ENCODE measurements at regions not wholly inside any gene's neighbourhood (a gene's known extent, or its start where the extent isn't known, plus 50 kb on each side); places are given as distances from the start of the nearest gene placed in this dataset.

DNA sequence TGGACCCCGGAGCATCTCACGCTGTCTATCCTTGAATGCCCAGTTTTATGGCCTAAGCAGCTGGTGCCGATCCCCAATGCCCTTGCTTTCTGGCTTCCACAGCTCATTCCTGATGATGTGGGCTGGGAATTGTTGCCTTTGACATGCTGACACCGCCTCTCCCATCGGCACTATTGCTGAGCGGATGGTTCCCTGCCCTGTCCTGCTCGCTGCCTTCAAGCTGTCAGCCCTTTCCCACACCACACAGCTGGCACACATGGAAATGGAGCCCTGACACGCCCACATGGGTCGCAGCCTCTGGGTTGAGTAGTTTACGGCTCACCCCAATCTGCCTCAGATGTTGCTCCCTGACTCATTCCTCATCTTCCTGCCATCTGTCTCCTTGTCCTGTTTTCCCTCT is 110.2 kb upstream of the SESN3 start:
- TF ChIP-seq, protein P1, sequence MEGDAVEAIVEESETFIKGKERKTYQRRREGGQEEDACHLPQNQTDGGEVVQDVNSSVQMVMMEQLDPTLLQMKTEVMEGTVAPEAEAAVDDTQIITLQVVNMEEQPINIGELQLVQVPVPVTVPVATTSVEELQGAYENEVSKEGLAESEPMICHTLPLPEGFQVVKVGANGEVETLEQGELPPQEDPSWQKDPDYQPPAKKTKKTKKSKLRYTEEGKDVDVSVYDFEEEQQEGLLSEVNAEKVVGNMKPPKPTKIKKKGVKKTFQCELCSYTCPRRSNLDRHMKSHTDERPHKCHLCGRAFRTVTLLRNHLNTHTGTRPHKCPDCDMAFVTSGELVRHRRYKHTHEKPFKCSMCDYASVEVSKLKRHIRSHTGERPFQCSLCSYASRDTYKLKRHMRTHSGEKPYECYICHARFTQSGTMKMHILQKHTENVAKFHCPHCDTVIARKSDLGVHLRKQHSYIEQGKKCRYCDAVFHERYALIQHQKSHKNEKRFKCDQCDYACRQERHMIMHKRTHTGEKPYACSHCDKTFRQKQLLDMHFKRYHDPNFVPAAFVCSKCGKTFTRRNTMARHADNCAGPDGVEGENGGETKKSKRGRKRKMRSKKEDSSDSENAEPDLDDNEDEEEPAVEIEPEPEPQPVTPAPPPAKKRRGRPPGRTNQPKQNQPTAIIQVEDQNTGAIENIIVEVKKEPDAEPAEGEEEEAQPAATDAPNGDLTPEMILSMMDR (IDR thresholded peaks at IDR 0.05): no peak
- DNase-seq (ENCODE audit: low spot score): no peak
- Histone ChIP-seq H3K27ac (no peak overlapping the region), H3K4me1 (peaks cover 0 to 27% of the 10 kb centered on the region in 2 donors), H3K4me3 (no peak overlapping the region), H3K36me3 (no peaks in the 10 kb centered on the region), H3K27me3 (no peaks in the 10 kb centered on the region), H3K9me3 (no peaks in the 10 kb centered on the region)

DNA sequence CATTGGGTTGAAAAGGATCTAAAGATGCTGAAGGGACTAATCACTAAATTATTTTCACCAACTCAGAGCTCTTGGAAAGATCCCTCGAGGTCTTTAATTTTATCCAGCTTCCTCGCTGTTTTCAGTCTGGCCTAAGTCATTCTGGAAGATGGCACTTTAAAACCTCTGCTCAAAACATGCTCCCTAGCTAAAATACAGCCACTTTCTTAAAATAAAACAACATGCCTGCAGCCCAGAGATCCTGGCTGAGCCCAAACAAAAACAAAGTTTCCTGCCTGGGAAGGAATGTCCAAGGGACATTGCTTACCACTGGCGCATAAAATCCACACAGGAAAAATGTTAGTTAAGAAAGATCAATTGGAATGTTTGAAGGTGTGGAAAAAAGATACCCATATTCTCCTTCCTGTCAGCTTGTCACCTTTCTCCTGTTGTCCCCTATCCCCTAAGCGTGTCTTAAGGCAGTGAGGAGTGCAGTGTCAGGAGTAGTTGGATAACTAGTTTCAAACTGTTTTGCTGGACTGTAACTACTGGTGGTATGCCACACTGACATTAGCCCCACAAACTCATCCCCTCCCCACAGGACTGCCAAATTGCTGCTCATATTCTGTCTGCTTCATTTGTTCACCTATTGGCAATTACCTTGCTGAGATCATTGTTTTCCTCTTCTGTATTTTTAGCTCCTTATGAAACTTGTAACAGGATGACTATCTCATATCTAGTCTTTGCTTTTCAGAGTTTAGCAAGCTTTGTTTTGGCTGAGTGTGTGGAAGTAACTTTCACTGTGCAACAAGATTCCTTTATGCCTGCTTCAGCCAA is 108.3 kb upstream of the SESN3 start:
- no peak for DNase-seq (ENCODE audit: low spot score)
- H3K27me3 ChIP-seq: no peaks in the 10 kb centered on the region
- no peak overlapping the region for H3K4me3 ChIP-seq
- no peaks in the 10 kb centered on the region for H3K36me3 ChIP-seq
- H3K9me3 ChIP-seq: no peaks in the 10 kb centered on the region
- H3K4me1 ChIP-seq: peaks cover 0 to 27% of the 10 kb centered on the region in 2 donors
- TF ChIP-seq, protein P1 (IDR thresholded peaks at IDR 0.05): no peak
- H3K27ac ChIP-seq: peak overlapping the region; percentile 67 to 72

DNA sequence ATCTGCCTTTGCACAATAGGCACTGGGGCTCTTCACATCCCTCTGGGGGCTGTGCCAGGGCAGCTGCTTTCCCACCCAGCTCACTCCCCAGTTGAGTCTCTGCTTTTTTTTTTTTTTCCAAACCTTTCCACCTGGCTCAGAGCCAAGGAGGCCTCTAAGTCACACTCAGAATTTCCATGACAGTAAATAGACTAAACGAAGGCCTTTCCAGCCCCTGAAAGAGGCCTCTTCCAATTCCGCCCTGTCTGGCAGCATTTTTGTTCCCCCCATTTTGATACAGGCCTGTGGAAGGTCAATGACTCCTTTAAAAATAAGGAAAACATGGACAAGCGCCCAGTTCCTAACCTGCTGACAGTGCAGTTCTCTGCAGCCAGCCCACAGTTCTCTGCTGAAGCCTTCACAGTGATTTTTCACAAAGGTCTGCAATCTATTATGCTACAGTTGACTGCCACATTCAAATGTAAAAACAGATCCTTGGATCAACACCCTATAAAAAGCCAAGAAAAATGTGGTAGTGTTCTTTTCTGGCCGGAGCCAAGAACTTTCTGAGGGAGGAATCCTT is 107.5 kb upstream of the SESN3 start:
- Histone ChIP-seq H3K27me3 (no peaks in the 10 kb centered on the region), H3K36me3 (no peaks in the 10 kb centered on the region), H3K4me3 (no peak overlapping the region), H3K9me3 (no peaks in the 10 kb centered on the region), H3K27ac (peak overlapping the region; percentile 67 to 72), H3K4me1 (peaks cover 0 to 27% of the 10 kb centered on the region in 2 donors)
- TF ChIP-seq, protein P1 (IDR thresholded peaks at IDR 0.05): no peak
- peak; percentile 69 for DNase-seq (ENCODE audit: low spot score)

DNA sequence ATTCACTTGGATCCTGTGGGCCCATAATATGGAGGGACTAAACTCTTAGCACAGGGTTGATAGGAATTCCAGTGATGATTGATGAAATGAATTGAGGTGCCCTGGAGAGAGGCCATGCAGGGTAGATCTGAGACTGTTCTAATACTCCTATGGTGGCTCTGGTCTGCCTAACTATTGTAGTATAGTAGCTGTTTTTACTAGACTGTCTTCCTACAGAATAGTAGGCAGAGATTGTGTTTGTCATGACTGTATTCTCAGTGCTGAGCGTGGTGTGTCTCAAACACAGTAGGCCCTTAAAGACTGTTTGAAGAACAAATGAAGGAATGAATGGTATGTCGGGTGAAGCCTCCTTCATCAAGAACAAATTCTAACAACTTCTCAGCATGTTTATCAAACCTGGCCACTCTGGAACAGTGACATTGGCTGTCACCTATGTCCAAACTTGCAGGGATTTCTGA is 107.0 kb upstream of the SESN3 start:
- Histone ChIP-seq H3K27ac (peak overlapping the region; percentile 67 to 72), H3K4me1 (peaks cover 0 to 27% of the 10 kb centered on the region in 2 donors), H3K36me3 (no peaks in the 10 kb centered on the region), H3K27me3 (no peaks in the 10 kb centered on the region), H3K9me3 (no peaks in the 10 kb centered on the region), H3K4me3 (no peak overlapping the region)
- TF ChIP-seq, protein P1 (IDR thresholded peaks at IDR 0.05): no peak
- no peak for DNase-seq (ENCODE audit: low spot score)

GRCh38 chr11:95337175-95337957 is 106.4 kb upstream of the SESN3 start:
- H3K27me3 ChIP-seq: no peaks in the 10 kb centered on the region
- DNase-seq (ENCODE audit: low spot score): peak; percentile 70
- H3K36me3 ChIP-seq: no peaks in the 10 kb centered on the region
- H3K4me1 ChIP-seq: peaks cover 0 to 27% of the 10 kb centered on the region in 2 donors
- H3K9me3 ChIP-seq: no peaks in the 10 kb centered on the region
- TF ChIP-seq, protein P1 (IDR thresholded peaks at IDR 0.05): no peak
- H3K27ac ChIP-seq: peak overlapping the region; percentile 67 to 72
- peak overlapping the region in 1 of 2 donors; percentile 26 for H3K4me3 ChIP-seq
